ENCODE measurements at regions not wholly inside any gene's neighbourhood (a gene's known extent, or its start where the extent isn't known, plus 50 kb on each side); places are given as distances from the start of the nearest gene placed in this dataset.

DNA sequence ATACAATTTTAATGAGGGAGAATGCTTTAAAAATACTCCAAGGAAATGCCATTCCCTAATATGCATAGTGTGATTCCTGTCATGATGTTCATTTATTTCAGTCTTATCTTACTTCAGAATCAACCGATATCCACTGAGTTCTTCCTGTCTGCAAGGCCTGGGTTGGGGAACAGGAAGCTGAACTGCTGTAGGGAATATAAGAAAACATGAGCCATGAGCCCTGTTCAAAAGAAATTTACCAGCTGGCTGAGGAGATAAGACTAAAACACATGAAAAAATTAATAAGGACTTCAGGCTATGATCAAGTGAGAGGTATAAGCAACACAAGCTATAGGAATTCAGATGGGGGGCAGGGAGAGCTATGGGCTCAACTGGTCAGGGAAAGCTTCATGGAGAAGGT, 184.7 kb downstream of the PLPP4 start:
- no peak for DNase-seq

DNA sequence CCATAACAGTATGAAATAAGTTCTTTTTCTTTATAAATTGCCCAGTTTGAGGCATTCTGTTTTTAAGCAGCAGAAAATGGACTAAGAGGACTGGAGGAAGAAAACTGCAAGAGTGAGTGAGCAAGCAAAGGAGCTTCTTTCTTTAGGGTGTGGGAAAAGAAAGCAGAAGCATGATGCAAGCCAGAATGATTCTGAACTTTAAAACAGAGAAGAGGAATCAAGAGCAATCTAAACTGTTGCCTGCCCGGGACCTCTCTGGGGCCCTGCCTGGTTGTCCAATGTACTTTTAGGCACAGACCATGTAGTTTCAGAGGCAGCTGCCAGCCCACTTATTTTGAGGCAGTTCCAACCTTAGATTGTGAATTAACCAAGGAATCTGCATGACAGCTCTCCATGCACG, 186.3 kb downstream of the PLPP4 start:
- DNase-seq, result no peak

DNA sequence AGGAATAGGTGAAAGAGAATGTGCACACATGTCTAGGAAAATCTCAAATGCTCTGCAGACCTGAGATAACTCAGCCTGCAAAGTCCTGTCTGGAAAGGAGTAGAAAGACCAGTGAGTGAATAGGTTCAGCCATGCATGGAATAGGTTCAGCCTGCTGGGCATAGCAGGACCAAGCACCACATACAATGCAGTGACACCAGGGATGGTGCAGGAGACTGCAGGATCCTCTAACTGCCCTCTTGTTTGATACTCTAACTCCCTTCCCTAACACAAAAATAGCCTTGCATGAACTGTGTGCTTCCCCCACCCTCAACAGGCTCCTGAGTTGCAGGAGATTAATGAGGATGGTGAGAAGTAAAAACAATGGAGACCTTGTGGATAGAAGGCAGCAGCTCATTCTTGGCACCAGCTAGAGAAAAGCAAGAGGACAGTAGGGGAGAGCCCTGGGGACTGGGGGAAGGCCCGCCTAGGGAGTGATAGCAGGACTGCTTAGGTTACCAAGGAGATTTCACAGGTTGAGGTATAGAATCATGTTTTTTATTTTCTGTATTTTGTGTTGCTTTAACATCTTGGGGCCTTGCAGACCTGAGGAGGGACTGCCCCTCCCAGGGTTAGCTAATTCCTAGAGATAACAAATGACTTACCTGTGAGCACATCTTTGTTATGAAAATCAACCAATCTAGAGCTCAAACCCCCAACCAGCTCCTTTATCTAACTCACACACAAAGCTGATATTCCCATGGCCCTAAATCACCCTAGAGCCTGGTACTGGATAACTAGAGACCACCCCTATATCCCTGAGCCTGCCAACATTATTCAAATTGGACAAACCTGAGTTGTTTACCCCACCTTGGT, 187.8 kb downstream of the PLPP4 start:
- no peak for DNase-seq

DNA sequence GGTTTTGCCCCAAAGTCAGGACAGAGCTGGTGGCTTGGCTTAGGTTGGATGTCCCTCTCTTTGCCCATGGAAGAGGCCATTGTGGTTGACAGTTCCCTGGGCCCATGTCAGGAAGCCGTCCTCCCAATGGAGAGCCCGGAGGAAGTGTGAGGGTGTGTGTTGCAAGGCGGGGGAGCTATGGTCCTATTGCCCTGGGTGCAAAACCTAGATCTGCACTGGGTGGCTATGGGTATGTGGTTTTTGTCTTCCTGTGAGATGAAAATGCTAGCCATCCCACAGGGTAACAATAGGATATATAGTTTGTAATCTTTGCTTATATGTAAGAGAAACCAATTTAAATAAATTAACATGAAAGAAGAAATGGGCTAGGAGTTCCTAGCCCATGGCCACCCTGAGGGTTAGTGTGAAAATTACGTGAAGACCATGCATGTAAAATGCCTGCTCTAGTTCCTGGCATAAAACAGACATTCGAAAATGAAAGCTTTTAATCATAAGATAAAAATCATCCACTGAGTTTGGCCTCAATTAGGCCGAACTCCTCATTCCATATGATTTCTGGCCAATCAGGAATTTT, 189.2 kb downstream of the PLPP4 start:
- no peak for DNase-seq

DNA sequence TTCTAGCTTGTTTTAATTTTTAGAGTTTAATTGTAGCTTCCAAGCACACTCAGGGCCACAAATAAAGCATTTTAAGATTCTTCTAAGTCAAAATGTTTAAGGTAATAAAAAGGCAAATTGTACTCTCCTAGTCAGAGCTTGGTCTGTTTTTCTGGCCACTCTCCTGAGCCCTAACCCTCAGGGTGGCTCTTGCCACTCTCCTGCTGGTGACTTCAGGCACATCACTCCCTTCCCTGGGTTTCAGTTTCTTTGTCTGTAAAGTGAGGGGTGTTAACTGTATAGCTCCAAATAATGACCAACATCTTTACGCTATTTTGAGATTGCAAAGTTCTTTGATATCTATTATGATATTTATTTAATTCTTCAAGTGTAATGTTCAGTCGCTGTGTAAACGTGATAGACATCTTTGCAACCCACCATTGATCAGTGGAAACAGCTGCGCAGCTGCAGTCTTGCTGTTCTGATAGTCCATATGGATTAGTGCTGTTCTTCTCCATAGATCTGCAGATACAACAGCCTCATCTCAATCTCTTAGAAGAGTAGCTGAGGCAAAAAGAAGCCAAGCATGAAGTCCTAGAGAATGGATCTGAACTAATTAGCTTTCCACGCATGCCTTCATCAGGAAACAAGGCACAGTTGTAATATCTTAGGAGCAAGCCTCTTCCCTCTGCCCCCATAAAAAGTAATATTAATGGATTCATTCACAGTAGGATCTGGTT, 189.9 kb downstream of the PLPP4 start:
- DNase-seq, result no peak

DNA sequence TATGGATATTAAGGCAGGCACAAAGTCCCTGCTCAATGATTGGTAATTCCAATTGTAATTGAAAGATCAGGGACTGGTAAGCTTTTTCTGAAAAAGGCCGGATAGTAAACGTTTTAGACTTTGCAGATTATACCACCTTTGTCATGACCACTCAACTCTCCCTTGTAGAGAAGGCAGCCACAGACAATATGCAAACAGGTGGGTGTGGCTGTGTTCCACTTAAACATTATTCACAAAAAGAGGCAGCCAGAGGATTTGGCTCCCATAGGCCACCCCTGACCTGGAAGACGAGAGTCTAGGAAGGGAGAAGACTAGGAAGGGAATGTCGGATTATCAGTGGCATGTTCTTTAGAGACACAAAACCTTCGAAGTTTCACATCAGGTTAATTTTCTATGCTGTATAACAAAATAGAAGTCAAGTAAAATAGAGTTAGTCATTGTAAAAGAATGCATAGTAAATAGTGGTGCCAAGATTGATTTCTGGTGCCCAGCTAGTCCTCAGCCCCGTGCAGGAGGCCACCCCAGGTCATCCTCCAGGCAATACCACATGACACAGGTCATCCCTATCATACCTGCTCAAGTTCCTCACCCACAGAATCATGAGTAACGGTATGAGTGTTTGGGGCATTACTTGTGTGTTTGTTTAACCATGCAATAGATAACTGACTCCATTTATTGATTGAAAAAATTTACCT, 193.8 kb downstream of the PLPP4 start:
- DNase-seq, result no peak

DNA sequence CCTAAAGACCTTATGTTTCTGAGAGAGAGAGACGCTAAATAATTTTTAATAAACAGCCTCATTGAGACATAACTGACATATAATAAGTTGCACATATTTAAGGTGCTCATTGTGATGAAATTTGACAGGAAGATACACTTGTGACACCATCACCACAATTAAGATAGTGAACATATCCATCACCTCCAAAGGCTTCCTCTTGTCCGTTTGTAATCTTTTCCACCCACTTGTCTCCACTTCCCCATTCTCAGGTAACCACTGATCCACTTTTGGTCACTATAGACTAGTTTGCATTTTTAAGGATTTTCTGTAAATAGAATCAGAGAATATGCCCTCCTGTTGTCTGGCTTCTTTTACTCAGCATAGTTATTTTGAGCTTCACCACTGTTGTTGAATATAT, 195.1 kb upstream of the WDR11 start:
- DNase-seq, result no peak

DNA sequence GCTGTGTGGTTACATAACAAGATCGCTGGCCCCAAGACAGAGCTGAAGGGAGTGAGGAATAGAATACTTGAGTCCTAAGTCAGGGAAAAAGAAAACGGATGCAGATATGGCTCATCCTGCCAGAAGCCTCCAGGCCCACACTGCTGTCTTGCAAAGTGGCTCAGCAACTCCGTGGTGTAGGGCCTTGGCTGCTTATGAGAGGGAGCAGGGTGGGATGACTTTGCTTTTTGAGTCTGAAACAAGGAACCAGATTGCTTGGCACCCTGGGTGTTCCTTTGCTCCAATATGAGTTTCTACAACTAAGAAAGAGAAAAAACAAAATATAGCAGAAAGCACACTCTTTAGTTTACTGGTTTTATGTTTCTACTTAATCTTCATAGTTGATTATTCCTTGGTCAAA, 193.8 kb upstream of the WDR11 start:
- DNase-seq, result no peak

DNA sequence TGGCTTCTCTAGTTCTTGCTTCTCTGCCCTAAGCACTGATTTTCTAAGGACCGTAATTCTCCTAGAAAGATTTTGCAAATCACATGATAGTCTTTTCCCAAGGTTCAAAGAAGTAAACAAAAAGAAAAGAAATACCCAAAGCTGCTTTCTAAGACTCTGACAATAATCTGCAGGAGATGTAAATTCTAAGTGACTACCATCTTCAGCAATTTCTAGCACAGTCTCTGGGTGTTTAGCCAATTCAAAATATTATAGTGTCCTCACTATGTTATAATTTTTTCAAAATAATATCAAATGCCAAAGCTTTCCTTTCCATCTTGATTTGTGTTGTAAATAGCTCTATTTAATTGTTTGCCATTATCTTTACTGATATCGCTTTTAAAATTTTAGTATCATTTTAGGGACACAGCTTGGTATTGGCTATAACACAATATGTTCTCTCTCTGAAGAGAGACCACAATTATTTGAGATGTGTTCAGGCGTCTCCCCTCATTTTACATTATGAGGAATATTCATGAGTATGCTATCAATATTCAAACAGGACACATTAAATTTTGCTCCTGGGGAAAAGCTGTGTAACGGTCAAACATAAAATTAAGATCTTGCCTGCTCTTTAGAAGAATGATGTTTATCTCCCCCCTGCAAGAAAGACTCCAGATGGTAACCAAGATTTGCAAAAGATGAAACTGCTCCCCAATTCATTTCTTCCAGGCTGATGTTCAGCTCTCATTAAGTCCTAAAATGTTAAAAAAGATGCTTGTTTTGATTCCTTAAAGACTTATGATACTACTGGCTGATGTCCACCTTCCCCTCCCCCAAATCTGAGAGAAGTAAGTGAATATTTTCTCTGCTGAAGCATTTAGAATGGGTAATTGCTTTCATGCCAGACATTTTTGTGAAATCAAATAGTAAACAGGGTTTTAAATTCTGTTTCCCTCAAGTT, 191.9 kb upstream of the WDR11 start:
- no peak for DNase-seq

DNA sequence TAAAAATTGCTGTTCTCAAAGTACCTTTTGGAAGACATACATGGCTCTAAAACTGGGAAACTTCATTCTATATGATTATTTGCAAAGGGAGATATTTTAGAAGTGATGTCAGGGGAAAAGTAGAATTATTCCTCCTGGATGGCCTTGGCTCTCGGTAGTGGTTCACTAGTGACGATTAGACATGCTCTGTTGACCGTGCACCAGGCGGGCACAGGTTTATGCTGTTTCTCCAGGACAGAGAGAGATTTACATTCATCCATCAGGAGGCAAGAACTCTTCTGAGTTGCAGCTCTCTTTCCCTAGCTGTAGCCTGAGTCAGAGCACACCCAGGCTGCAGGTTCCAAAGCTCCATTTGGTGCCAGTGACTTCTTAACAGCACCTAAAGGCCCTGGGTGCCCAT, 184.9 kb upstream of the WDR11 start:
- no peak for DNase-seq

DNA sequence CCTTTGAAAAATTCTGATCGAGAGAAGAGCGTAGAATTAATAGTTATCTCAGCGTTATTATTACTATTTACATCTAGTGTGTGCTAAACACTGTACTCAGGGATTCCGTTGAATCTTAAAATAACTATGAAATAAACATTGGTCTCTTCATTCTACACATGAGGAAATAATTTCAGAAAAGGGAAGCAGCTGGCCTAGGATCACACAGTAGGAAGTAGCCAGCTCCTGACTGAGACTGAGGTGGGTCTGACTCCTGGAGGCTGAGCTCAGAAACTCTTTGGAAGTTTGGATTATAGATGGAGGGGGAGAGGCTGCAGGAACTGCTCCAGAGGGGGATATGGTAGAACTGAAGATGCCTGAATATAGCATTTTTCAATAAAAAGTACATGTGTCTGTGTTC, 183.9 kb upstream of the WDR11 start:
- DNase-seq, result no peak

DNA sequence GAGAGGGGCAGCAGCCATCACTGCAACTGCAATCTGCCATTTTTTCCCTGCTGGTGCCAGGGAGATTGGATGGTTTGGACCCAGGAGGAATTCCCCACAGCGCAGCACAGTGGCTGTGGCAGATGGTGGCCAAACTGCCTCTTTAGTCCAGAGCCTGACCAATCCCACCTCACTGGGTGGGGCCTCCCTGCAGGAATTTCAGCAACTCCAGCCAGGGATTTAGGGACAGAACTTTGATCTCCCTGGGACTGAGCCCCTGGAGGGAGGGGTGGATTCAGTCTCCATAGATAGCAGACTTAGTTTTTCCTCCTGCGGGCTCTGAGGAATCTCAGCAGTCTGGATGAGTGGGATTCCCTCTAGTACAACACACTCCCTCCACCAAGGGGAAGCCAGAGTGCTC, 179.7 kb upstream of the WDR11 start:
- DNase-seq, result no peak

DNA sequence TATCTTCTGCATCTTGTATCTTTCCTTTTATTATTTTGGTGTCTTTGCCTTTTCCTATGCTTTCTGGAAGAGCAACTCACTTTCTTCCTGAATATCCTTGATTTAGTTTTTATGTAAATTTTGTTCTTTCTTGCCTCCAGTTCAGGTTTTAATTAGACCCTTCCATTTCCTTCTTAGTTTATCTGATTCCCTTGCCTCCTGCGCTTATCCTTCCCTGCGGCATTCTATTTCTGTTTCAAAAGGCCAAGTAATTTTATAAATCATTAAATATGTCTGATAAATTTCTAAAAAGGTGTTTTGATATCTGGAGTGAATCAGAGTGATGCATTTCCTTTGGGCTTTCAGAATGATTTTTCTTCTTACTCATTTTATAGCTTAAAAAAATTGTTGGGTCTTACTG, 167.7 kb upstream of the WDR11 start:
- DNase-seq, result no peak

DNA sequence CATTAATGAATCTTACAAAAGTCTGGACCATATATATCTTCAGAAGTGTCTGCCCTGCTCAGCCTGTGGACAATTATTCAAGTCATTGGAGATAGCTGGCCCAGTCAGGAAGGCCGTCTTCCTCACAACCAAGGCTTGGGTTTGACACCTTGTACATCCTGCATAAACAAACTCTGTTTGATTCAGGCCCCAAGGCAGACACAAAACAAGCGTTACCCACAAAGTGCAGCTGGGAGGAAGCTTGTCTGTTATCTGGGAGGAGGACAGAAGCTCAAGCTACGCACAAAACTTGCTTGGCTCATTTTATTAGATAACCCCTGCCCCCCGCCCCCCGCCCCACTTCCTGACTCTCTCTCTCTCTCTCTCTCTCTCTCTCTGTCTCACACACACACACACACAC, 166.9 kb upstream of the WDR11 start:
- no peak for DNase-seq

DNA sequence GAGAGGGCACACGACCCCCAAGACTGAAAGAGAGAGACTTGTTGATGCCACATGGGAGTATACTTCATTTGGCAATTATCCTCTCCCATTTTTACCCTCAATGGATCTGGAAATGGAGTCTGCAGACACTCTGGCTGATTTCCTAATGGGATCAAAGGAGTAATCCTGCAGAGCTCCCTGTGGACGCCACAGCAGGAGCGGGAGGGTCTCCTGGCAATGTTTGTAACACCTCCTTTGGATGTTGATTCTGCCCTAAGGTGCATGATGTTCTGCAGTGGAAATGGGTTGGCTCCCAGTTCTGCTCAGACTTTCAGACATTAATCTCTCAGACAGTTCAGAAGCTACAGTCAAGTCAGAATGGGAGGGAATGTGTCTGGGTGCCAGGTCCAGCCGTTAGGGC, 166.0 kb upstream of the WDR11 start:
- DNase-seq, result no peak

DNA sequence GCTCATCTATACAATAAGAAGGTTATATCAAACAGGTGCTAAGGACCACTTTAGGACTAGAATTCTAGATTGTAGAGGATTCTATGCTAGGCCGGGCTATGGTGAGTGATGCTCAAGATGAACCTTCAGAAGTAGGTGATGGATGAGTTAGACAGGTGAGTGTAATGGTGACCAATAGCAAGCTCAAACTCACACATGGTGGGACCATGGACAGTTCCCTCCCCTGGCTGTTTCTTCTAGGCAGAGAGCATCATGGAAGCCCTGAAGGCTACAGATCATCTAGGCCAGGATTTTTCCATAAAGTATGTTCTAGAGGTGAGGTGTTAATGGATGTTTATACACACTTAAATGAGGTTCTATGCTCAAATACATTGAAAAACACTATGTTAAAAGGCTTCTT, 162.2 kb upstream of the WDR11 start:
- DNase-seq, result no peak

DNA sequence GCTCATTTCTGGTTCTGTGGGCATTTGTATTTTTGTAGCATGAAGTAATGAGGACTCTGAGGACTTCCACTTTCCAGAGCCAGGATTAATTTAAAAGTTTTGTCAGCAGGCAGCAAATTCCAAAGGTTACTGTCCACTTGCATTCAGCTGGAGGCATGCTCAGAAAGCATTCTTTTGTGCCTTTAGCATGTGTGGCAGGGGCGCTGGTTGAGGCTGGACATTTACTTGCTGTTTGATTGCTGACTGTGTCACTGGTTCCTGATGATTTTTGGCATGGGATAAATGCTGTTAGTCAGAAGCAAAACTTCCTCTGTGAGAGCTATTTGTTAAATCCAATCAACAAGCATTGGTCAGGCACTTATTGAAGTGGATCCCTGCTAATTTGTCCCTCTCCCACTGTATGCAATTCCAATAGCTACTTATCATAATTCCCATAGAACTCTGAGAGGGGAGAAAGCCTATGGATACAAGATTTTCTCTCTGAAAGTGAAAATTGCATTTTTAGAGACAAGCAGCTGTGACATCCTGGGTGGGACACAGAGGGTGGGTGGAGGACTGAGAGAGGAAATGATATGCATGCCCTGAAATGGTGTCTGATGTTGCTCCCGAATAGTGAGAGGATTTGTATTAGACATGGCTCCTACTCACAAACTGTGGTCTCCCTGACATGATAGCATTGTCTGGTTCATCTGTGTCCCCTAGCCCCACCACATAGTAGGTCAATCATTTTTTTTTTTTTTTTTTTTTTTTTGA, 161.2 kb upstream of the WDR11 start:
- no peak for DNase-seq

DNA sequence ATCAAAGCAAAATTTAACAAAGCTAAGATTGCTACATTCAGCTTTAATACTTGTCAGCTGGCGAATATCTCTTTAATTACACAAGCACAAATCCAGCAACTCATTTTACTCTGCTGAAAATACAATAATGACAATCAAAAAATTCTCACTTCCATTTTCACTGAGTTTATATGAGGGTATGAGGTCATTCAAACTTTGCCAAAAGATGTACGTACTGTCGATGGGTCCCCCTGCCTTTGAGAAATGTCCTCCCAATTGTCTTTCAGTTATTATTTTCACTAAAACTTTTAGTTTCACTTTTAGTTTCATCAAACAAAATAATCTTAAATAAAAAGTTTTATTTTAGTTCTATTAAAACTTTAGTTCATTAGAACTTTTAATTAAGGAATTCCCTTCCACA, 159.5 kb upstream of the WDR11 start:
- DNase-seq, result no peak

DNA sequence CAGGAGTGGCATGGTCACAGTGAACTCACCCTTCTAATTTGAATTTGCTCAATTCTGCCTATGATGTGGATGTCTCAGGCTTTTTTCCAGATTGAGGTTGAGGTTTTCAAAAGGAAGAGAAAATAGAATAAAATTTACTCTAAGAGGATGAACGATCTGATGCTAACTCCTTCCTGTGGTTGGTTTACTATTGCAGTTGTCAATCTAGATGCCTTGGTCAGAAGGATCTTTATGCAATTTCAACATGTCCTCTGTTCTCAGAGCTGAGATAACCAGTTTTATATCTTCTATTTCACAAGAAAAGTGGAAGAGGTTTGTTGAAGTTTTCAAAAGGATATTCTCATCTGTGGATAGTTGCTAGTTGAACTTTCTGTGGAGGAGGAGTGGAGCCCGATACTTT, 150.7 kb upstream of the WDR11 start:
- no peak for DNase-seq

DNA sequence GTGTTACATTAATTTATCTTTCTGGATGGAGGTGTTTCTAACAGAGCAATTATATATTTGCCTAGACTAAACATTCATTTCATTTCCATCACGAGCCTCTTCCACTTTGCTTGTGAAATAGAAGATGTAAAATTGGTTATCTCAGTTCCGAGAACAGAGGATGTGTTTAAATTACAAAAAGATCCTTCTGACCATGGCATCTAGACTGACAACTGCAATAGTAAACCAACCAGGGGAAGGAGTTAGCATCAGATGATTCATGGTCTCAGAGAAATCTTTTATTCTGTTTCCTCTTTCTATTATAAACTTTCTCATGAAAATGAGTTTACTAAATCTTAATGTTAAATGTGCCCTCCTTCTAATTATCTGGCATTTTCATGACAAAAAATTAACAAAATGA, 149.8 kb upstream of the WDR11 start:
- no peak for DNase-seq

DNA sequence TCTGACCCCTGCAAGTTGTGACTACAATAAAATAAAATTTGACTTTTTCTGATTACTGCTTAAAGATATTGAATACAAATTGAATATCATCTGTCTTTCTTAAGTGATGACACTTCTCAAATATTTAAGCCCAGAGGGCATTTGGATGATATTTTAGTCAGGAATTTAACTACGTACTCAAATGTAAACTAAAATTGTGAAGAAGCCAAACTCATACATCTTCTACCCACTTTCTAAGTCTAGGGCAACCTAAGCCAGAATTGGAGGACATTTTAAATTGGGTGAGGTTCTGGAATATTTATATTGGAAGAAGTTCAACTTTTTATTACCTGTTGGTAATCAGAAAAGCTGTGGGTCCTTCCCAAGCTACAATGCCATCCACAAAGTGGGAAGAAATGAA, 149.1 kb upstream of the WDR11 start:
- no peak for DNase-seq

DNA sequence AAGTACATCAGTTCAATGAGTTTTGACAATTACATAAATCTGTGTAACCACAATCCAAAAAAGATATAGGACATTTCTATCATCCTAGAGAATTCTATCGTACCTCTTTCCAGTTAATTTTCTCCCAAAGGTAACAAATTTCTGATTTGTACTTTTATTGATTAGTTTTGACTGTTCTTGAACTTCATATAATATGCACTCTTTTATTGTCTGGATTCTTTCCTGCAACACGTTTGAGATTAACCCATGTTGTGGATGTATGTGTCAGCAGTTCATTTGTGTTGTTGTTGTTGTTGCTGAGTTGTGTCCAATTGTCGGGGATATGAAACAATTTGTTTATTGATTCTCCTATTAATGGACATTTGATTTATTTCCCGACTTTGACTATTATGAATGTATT, 145.9 kb upstream of the WDR11 start:
- no peak for DNase-seq

Data from stimulated activated CD4-positive, alpha-beta T cell treated with anti-CD3 and anti-CD28 coated beads, Interleukin-15, amount 100 ng/mL, for 24 hours (primary cell).